GM19035 (cell line): ENCODE measurements at regions not wholly inside any gene's neighbourhood (a gene's known extent, or its start where the extent isn't known, plus 50 kb on each side); places are given as distances from the start of the nearest gene placed in this dataset.
"Not testable (repeated sequence)": the region's sequence is repeated elsewhere in the genome, so short reads cannot be mapped to it uniquely, and the experiment has no call there.

ENCODE experiments used
- ATAC-seq: cut with Tn5 transposase; IDR thresholded peaks from one replicate; pipeline ENCODE4 v1.9.1; 2021; ENCODE audit not compliant: unreplicated experiment

DNA sequence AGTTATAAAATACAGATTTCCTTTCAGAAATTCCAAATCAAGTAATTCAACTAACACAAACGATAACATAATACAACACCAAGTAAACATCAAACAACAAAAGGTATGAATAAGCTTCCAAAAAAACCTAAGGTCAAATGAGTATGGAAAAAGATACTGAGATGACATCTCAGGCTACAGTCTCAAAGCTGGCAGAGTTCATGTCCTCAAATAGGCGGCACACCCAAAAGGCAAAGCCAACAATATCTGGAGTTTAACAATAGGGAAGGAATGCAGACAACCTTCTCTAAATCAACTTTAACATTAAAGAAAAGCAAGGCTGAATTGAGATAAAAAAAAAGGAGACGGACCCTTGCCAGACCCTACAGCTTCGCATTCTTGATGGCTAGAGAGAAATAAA is 346.6 kb downstream of the RSL24D1 start:
- no peak for ATAC-seq

DNA sequence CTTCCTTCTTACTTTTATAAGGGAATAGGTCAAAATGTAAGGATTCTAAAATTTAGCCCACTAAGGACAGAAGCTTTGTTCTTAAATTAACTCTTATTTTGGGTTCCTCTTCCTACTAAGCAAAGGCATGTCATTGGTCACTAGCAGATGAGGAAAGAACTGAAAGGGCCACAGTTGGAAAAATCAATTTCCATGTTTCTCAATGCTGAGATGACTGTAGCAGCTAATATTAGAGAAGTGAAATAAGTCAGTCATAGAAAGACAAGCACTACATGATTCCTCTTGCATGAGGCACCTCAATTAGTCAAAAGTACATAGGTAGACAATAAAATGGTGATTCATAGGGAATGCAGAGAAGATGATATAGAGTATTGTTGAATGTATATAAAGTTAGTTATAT is 353.7 kb downstream of the RSL24D1 start:
- no peak for ATAC-seq

GRCh38 chr15:54841701-54842305 is 354.9 kb downstream of the RSL24D1 start:
- no peak for ATAC-seq

- ATAC-seq = no peak
These were observed 355.9 kb downstream of the RSL24D1 start for GRCh38 chr15:54840621-54841398.

GRCh38 chr15:54839379-54839778 is 357.4 kb downstream of the RSL24D1 start:
- ATAC-seq = no peak

DNA sequence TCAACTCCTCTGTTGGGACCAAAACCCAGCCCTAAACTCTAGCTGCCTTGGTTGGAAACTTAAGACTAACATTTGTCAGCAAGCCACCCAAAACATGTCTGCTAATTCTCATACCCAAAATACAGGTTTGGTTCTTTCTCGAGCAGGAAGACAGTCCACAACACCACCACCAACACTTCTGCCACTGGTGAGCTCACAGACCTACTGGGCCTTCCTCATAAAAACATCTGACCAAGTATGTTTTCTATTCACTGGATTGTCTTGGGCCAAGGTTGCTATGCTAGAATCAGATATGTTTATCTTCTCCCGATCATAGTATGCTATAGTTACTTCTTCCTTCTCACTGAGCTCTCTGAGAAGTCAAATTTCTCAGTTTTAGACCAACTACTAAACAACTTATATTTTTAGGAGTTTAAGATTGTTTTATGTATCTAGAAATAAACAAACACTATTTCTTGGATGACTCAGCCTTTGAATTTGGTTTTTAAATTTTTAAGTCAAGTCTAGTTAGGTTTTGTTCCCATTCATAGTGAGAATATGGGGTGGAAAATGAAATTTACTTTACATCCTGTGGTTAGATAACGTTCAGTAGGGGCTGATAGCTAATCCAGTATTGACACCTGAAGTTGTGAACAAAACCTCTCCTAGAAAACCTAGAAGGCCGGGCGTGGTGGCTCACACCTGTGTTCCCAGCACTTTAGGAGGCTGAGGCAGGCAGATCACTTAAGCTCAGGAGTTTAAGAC is 360.5 kb downstream of the RSL24D1 start:
- peak; percentile 66 for ATAC-seq

- ATAC-seq = no peak
These were observed 366.9 kb downstream of the RSL24D1 start for GRCh38 chr15:54829821-54830220.

DNA sequence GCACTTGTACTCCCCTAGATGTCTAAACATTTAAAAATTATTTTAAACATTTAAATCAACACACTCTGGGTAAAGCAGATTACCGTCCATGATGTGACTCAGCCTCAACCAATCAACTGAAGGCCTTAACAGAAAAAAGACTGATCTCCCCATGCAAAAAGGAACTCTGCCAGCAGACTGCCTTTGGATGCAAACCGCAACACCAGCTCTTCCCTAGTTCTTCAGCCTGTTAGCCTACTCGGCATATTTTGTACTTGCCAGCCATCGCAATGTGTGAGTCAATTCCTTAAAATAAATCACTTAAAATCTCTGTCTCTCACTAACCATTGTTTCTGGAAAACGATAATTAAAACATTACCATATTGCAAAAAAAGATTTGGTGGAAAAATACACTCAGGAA is 375.9 kb downstream of the RSL24D1 start:
- no peak for ATAC-seq

DNA sequence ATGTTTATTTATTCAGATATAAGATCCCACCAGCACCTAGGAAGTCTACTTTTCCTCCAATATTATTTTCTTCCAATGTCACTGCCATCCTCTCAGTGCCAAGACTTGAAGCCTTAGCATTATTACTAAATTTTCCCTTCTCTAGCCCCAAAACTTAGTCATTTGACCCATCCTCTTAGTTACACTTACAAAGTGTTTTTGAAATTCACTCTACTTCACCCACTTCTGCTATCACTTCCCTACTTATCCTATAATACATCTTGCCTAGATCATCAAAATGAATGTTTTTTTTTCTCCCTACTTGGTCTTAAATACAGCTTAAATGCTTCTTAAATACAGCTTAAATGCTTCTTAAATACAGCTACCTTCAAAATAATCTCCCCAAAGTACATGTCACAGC is 376.6 kb downstream of the RSL24D1 start:
- no peak for ATAC-seq

- ATAC-seq = no peak
These were observed 380.3 kb downstream of the RSL24D1 start for GRCh38 chr15:54816401-54816800.

DNA sequence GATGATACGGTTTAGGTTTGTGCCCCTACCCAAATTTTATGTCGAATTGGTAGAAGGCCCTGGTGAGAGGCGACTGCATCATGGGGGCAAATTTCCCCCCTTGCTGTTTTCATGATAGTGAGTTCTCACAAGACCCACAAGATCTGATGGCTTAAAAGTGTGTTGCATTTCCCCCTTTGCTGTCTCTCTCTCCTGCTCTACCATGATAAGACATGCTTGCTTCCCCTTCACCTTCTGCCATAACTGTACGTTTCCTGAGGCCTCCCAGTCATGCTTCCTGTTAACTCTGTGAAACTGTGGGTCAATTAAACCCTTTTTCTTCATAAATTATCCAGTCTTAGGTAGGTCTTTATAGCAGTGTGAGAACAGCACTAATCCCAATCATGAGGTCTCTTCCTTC is 381.2 kb downstream of the RSL24D1 start:
- ATAC-seq = no peak

- ATAC-seq = no peak
These were observed 384.4 kb downstream of the RSL24D1 start for GRCh38 chr15:54812383-54812782.

- no peak for ATAC-seq
These were observed 386.2 kb downstream of the RSL24D1 start for GRCh38 chr15:54810496-54810895.

GRCh38 chr15:54810031-54810430 is 386.7 kb downstream of the RSL24D1 start:
- no peak for ATAC-seq

- no peak for ATAC-seq
These were observed 388.4 kb downstream of the RSL24D1 start for GRCh38 chr15:54808321-54808720.

DNA sequence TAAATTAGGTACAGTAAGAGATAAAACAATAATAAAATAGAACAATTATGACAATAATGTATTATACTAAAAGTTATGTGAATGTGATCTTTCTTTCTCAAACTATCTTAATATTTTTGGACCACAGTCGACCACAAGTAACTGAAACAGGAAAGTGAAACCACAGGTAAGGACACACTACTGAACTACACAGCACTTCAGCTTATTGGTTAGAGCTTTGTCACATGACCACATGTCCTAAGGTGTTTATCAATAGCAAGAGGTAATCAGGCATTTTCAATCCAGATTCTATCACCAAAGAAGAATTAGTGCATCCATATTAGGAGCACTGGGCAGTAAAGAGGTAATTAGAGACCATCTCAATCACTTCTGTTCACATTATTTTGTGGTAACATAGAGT is 392.8 kb downstream of the RSL24D1 start:
- ATAC-seq = no peak

- peak; percentile 75 for ATAC-seq
These were observed 393.5 kb downstream of the RSL24D1 start for GRCh38 chr15:54803134-54803808.

DNA sequence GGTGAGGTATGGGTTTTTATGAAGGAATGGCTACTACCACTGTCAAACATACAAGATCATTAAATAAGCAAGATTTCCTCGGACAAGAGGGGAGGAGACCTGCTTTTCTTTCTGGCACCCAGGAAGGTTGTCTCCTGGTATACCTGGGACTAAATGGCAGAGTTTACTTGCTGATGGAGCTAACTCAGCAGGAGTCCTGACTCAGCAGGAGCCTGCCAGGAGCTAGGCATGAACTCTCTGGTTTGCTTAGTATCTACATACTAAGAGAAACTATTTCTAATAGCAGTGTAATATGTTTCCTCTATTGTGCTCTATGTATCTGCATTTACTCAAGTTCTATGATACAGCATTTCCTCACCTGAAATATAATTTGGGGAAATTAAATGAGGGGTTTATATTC is 404.2 kb downstream of the RSL24D1 start:
- ATAC-seq = no peak

DNA sequence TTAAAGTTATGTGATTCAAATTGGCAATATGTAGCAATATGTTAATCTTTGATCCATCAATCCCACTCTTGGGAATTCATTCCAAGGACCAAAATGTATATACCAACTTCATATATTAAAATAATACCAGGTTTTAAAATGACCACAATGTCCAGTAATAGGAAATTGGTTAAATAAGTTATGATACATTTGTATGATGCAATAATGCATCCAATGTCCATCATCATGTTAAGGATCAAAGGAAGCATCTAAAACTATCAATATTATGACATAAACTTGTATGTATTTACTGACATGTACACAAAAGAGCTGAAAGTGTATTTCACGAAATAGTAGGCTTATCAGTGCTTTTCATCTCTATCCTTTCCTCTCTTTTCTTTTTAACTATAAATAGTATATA is 406.0 kb downstream of the RSL24D1 start:
- ATAC-seq = no peak

DNA sequence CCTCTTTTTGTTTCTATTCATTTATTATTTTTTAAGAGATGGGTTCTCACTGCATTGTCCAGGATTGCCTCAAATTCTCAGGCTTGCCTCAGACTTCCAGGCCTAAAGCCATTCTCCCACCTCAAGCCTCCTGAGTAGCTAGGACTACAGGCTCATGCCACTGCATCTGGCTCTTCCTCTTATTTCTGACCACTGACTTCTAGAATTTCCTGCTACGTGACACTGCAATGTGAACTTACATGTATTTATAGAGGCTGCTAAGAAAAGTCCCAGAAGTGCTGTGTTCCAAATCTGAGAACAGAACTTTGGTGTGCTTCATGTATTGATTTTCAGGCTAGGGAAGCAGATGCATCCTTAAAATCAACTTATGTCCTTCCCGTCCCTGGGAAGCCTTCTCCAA is 407.4 kb downstream of the RSL24D1 start:
- no peak for ATAC-seq

- ATAC-seq = not testable (repeated sequence)
These were observed 415.5 kb downstream of the RSL24D1 start for GRCh38 chr15:54781220-54781619.

DNA sequence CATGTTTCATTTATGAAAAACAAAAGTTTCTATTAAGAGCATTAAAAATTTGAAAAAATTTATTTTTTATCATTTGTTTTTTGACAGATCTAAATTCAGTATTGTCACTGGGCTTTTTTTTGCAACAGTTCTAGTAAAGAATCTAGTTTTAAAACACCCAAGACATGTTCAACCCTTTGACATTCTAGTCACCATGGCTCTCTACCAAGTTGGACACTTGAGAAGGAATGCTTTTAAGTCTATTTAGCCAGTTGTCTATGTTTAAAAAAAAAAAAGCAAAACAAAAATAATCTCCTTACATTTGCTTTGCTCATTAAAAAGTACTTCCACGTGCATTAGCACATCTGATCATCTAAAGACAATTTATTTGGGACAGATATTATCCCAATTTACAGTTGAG is 417.5 kb downstream of the RSL24D1 start:
- no peak for ATAC-seq
